ENCODE measurements at regions not wholly inside any gene's neighbourhood (a gene's known extent, or its start where the extent isn't known, plus 50 kb on each side); places are given as distances from the start of the nearest gene placed in this dataset.

DNA sequence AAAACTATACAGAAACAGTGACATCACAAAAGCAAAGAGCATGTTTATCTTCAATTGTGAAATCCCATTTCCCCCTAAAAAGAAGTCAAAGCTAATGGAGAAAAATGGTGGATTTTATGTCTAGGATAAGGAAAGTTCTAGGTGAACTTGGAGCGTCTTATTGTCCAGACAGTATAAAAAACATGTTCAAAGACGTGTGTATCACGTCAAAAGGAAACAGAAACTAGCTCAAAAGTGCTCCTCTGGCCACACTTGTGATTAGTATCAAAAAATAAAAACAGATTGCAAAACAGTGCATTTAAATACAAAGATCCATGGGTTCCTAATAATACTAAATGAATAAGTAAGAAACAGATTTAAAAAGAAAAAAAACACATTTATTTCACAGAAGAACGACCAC lies 568.9 kb downstream of the ANXA1 start:
- DNase-seq (ENCODE audit: extremely low read depth, insufficient read length): no peak
- TF ChIP-seq, protein P1, sequence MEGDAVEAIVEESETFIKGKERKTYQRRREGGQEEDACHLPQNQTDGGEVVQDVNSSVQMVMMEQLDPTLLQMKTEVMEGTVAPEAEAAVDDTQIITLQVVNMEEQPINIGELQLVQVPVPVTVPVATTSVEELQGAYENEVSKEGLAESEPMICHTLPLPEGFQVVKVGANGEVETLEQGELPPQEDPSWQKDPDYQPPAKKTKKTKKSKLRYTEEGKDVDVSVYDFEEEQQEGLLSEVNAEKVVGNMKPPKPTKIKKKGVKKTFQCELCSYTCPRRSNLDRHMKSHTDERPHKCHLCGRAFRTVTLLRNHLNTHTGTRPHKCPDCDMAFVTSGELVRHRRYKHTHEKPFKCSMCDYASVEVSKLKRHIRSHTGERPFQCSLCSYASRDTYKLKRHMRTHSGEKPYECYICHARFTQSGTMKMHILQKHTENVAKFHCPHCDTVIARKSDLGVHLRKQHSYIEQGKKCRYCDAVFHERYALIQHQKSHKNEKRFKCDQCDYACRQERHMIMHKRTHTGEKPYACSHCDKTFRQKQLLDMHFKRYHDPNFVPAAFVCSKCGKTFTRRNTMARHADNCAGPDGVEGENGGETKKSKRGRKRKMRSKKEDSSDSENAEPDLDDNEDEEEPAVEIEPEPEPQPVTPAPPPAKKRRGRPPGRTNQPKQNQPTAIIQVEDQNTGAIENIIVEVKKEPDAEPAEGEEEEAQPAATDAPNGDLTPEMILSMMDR (IDR thresholded peaks at IDR 0.05; ENCODE audit: insufficient read depth, low read length, poor library complexity, severe bottlenecking): no peak
- no peaks in the 10 kb centered on the region for H3K27me3 ChIP-seq (replicated peaks; ENCODE audit: control insufficient read depth, insufficient read depth, low read length)
- no peak overlapping the region for H3K4me3 ChIP-seq (replicated peaks; ENCODE audit: low read depth, low read length)
- no peaks in the 10 kb centered on the region for H3K36me3 ChIP-seq (ENCODE audit: control insufficient read depth, insufficient read depth, low read length)

DNA sequence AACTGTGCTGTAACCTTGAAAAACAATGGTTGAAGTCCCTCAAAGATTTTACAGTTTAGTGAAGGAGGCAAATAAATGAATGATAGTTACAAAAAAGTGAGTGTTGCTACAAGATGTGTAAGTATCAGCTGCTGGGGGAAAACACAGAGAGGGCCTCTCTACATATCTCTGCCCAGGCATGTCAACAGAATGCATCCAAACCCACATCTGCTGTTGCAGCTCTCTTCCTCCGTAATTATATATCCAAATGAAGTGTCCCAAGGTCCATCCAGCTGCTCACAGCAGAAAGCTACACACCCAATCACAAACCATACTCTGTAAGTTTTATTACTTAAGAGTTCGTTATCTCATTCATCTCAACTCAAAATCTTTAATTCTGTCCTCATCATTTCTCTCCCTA lies 584.6 kb downstream of the ANXA1 start:
- Histone ChIP-seq H3K27me3 (replicated peaks; ENCODE audit: control insufficient read depth, insufficient read depth, low read length) (no peaks in the 10 kb centered on the region), H3K4me3 (replicated peaks; ENCODE audit: low read depth, low read length) (no peak overlapping the region), H3K36me3 (ENCODE audit: control insufficient read depth, insufficient read depth, low read length) (no peaks in the 10 kb centered on the region)
- no peak for DNase-seq (ENCODE audit: extremely low read depth, insufficient read length)
- TF ChIP-seq, protein P1 (IDR thresholded peaks at IDR 0.05; ENCODE audit: insufficient read depth, low read length, poor library complexity, severe bottlenecking): no peak

DNA sequence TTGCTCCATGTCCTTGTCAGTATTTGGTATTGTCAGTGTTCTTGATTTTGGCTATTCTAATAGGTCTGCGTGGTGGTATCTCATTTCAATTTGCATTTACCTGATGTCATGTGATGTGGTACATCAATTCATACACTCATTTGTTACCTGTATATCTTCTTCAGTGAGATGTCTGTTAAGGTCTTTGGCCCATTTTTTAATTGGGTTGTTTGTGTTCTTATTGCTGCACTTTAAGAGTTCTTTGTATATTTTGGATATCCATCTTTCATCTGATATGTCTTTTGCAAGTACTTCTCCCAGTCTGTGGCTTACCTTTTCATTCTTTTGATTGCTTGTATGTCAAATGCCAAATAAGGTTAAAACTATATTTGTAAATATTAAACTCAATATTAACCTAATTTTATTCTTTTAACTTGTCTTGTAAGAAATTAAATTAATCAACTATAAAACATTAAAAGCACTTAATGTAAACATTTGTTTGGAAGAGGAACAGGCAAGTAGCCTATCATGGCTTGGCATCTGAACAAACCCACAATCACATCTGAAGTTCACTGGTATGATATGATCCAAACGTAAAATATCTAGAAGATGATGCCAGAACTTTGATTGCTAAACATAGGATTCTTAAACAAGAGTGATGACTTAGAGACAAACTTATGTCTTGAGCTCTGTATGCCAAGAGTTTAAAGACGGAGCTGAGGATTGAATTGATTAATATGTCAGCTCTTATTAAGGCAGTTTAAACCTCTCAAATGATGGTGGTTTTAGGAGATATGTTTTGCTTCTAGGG lies 587.3 kb downstream of the ANXA1 start:
- H3K27me3 ChIP-seq (replicated peaks; ENCODE audit: control insufficient read depth, insufficient read depth, low read length): no peaks in the 10 kb centered on the region
- TF ChIP-seq, protein P1 (IDR thresholded peaks at IDR 0.05; ENCODE audit: insufficient read depth, low read length, poor library complexity, severe bottlenecking): no peak
- no peak for DNase-seq (ENCODE audit: extremely low read depth, insufficient read length)
- H3K4me3 ChIP-seq (replicated peaks; ENCODE audit: low read depth, low read length): no peak overlapping the region
- no peaks in the 10 kb centered on the region for H3K36me3 ChIP-seq (ENCODE audit: control insufficient read depth, insufficient read depth, low read length)

DNA sequence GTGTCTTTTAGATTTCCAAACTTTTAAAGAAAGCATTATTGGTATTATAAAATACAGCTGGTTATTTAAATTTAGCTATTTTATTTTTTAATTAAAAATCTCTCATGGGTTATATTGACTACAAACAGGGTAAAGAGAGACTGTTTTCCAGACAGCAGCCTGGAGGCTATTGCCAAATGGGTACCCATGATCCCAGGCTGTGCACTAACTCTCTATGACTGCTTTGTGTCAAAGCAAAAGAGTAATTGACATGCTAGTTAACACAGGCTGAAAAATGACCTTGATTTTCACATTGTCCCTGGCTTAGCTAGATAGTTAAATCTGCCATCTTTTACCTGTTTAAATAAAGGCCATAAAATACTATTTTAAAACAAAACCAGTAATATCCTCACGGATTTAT lies 589.7 kb downstream of the ANXA1 start:
- TF ChIP-seq, protein P1 (IDR thresholded peaks at IDR 0.05; ENCODE audit: insufficient read depth, low read length, poor library complexity, severe bottlenecking): no peak
- Histone ChIP-seq H3K36me3 (ENCODE audit: control insufficient read depth, insufficient read depth, low read length) (no peaks in the 10 kb centered on the region), H3K27me3 (replicated peaks; ENCODE audit: control insufficient read depth, insufficient read depth, low read length) (no peaks in the 10 kb centered on the region), H3K4me3 (replicated peaks; ENCODE audit: low read depth, low read length) (no peak overlapping the region)
- no peak for DNase-seq (ENCODE audit: extremely low read depth, insufficient read length)

DNA sequence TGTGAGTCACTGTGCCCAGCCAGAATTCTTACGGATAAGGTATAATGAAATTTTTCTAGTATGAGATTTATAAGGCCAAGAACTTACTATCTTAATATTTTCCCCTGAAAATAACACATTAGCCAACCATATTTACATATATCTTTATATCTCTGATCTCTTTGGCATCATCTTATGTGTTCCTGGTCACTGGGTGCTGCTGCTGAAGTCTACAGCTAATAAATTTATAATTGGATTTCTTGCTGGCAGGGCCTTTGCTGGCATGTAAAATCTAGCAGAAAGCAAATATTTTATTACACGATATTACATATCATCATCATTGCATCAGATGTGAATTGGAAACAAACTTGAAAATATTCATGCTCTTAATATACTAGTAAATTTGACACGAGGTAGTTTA lies 590.7 kb downstream of the ANXA1 start:
- Histone ChIP-seq H3K27me3 (replicated peaks; ENCODE audit: control insufficient read depth, insufficient read depth, low read length) (no peaks in the 10 kb centered on the region), H3K36me3 (ENCODE audit: control insufficient read depth, insufficient read depth, low read length) (no peaks in the 10 kb centered on the region), H3K4me3 (replicated peaks; ENCODE audit: low read depth, low read length) (no peak overlapping the region)
- DNase-seq (ENCODE audit: extremely low read depth, insufficient read length): no peak
- TF ChIP-seq, protein P1 (IDR thresholded peaks at IDR 0.05; ENCODE audit: insufficient read depth, low read length, poor library complexity, severe bottlenecking): no peak

Measured in GM06990 (cell line).